ENCODE measurements at regions not wholly inside any gene's neighbourhood (a gene's known extent, or its start where the extent isn't known, plus 50 kb on each side); places are given as distances from the start of the nearest gene placed in this dataset.
"Not testable (repeated sequence)": the region's sequence is repeated elsewhere in the genome, so short reads cannot be mapped to it uniquely, and the experiment has no call there.

GRCh38 chr16:26985100-26986065 lies 81.3 kb upstream of the C16orf82 start:
- H3K4me3 ChIP-seq (ENCODE audit: low read depth, low read length): no peak overlapping the region
- H3K36me3 ChIP-seq (ENCODE audit: control insufficient read depth, insufficient read depth, low read length): no peaks in the 10 kb centered on the region
- TF ChIP-seq CTCF (IDR thresholded peaks at IDR 0.05; ENCODE audit: insufficient read depth, low read length, poor library complexity, severe bottlenecking): no peak
- H3K27me3 ChIP-seq (ENCODE audit: control insufficient read depth, insufficient read depth, low read length): no peaks in the 10 kb centered on the region
- DNase-seq (ENCODE audit: low read depth): no peak

GRCh38 chr16:26987597-26988010 lies 79.1 kb upstream of the C16orf82 start:
- H3K36me3 ChIP-seq (ENCODE audit: control insufficient read depth, insufficient read depth, low read length): no peaks in the 10 kb centered on the region
- H3K4me3 ChIP-seq (ENCODE audit: low read depth, low read length): no peak overlapping the region
- DNase-seq (ENCODE audit: low read depth): peak; percentile 67
- no peak for TF ChIP-seq CTCF (IDR thresholded peaks at IDR 0.05; ENCODE audit: insufficient read depth, low read length, poor library complexity, severe bottlenecking)
- H3K27me3 ChIP-seq (ENCODE audit: control insufficient read depth, insufficient read depth, low read length): no peaks in the 10 kb centered on the region

- Histone ChIP-seq H3K27me3 (ENCODE audit: control insufficient read depth, insufficient read depth, low read length) (no peaks in the 10 kb centered on the region), H3K36me3 (ENCODE audit: control insufficient read depth, insufficient read depth, low read length) (no peaks in the 10 kb centered on the region), H3K4me3 (ENCODE audit: low read depth, low read length) (no peak overlapping the region)
- TF ChIP-seq CTCF (IDR thresholded peaks at IDR 0.05; ENCODE audit: insufficient read depth, low read length, poor library complexity, severe bottlenecking): no peak
- DNase-seq (ENCODE audit: low read depth): no peak
These were observed 78.5 kb upstream of the C16orf82 start for GRCh38 chr16:26988186-26988585.

- not testable (repeated sequence) for H3K27me3 ChIP-seq (ENCODE audit: control insufficient read depth, insufficient read depth, low read length); DNase-seq (ENCODE audit: low read depth); H3K4me3 ChIP-seq (ENCODE audit: low read depth, low read length); H3K36me3 ChIP-seq (ENCODE audit: control insufficient read depth, insufficient read depth, low read length)
These were observed 76.2 kb upstream of the C16orf82 start for GRCh38 chr16:26990384-26991120.

GRCh38 chr16:26992666-26993349 lies 73.9 kb upstream of the C16orf82 start:
- no peaks in the 10 kb centered on the region for H3K27me3 ChIP-seq (ENCODE audit: control insufficient read depth, insufficient read depth, low read length)
- H3K4me3 ChIP-seq (ENCODE audit: low read depth, low read length): no peak overlapping the region
- H3K36me3 ChIP-seq (ENCODE audit: control insufficient read depth, insufficient read depth, low read length): no peaks in the 10 kb centered on the region
- no peak for DNase-seq (ENCODE audit: low read depth)
- no peak for TF ChIP-seq CTCF (IDR thresholded peaks at IDR 0.05; ENCODE audit: insufficient read depth, low read length, poor library complexity, severe bottlenecking)

GRCh38 chr16:26993511-26993910 lies 73.2 kb upstream of the C16orf82 start:
- TF ChIP-seq CTCF (IDR thresholded peaks at IDR 0.05; ENCODE audit: insufficient read depth, low read length, poor library complexity, severe bottlenecking): no peak
- no peaks in the 10 kb centered on the region for H3K27me3 ChIP-seq (ENCODE audit: control insufficient read depth, insufficient read depth, low read length)

More at GRCh38 chr16:26993511-26993910, 73.2 kb upstream of the C16orf82 start:
- Histone ChIP-seq H3K36me3 (ENCODE audit: control insufficient read depth, insufficient read depth, low read length) (no peaks in the 10 kb centered on the region), H3K4me3 (ENCODE audit: low read depth, low read length) (no peak overlapping the region)
- DNase-seq (ENCODE audit: low read depth): no peak
